ENCODE measurements at regions not wholly inside any gene's neighbourhood (a gene's known extent, or its start where the extent isn't known, plus 50 kb on each side); places are given as distances from the start of the nearest gene placed in this dataset.

GRCh38 chr5:57695179-57695578 is 212.6 kb upstream of the ACTBL2 start:
- no peak for TF ChIP-seq CTCF (IDR thresholded peaks at IDR 0.05; ENCODE audit: insufficient read depth, low read length)
- TF ChIP-seq REST (IDR thresholded peaks at IDR 0.05; ENCODE audit: insufficient replicate concordance, low read depth), result no peak
- no peak for TF ChIP-seq POLR2AphosphoS5 (IDR thresholded peaks at IDR 0.05; ENCODE audit: low read depth)
- TF ChIP-seq GABPA (IDR thresholded peaks at IDR 0.05; ENCODE audit: low read depth), result no peak
- TF ChIP-seq SPI1 (IDR thresholded peaks at IDR 0.05; ENCODE audit: borderline replicate concordance, low read depth), result no peak
